ENCODE measurements at regions not wholly inside any gene's neighbourhood (a gene's known extent, or its start where the extent isn't known, plus 50 kb on each side); places are given as distances from the start of the nearest gene placed in this dataset.
"Not testable (repeated sequence)": the region's sequence is repeated elsewhere in the genome, so short reads cannot be mapped to it uniquely, and the experiment has no call there.

- ChIA-PET POLR2A (no interaction called here), CTCF (no interaction called here)
- Mint-ChIP-seq H3K9me3 (peaks cover 5% of the 10 kb centered on the region), H3K27ac (no peak overlapping the region), H3K36me3 (ENCODE audit: low read depth) (no peaks in the 10 kb centered on the region), H3K4me1 (no peaks in the 10 kb centered on the region), H3K27me3 (no peaks in the 10 kb centered on the region), H3K4me3 (no peak overlapping the region)
- DNase-seq = no peak
Observed at GRCh38 chr1:177426497-177426896, 255.7 kb downstream of the BRINP2 start.

- Mint-ChIP-seq H3K36me3 (ENCODE audit: low read depth) (no peaks in the 10 kb centered on the region), H3K4me3 (no peak overlapping the region), H3K4me1 (no peaks in the 10 kb centered on the region), H3K9me3 (peaks cover 5% of the 10 kb centered on the region), H3K27me3 (no peaks in the 10 kb centered on the region), H3K27ac (no peak overlapping the region)
- CTCF ChIA-PET = no interaction called here
- no peak for DNase-seq
- POLR2A ChIA-PET = no interaction called here
Observed at GRCh38 chr1:177425199-177425598, 254.4 kb downstream of the BRINP2 start.

GRCh38 chr1:177424744-177425143, 254.0 kb downstream of the BRINP2 start:
- H3K27me3 Mint-ChIP-seq = no peaks in the 10 kb centered on the region
- CTCF ChIA-PET = no interaction called here
- no peaks in the 10 kb centered on the region for H3K4me1 Mint-ChIP-seq
- H3K4me3 Mint-ChIP-seq = no peak overlapping the region
- H3K36me3 Mint-ChIP-seq (ENCODE audit: low read depth) = no peaks in the 10 kb centered on the region
- H3K9me3 Mint-ChIP-seq = peaks cover 5% of the 10 kb centered on the region
- H3K27ac Mint-ChIP-seq = no peak overlapping the region
- POLR2A ChIA-PET = no interaction called here
- DNase-seq = no peak

GRCh38 chr1:177423090-177423489, 252.3 kb downstream of the BRINP2 start:
- Mint-ChIP-seq H3K27ac (no peak overlapping the region), H3K4me1 (no peaks in the 10 kb centered on the region), H3K36me3 (ENCODE audit: low read depth) (no peaks in the 10 kb centered on the region), H3K4me3 (no peak overlapping the region), H3K9me3 (peaks cover 5% of the 10 kb centered on the region), H3K27me3 (no peaks in the 10 kb centered on the region)
- POLR2A ChIA-PET = no interaction called here
- DNase-seq = no peak
- CTCF ChIA-PET = no interaction called here

- no peak for DNase-seq
- H3K36me3 Mint-ChIP-seq (ENCODE audit: low read depth) = no peaks in the 10 kb centered on the region
- peaks cover 7% of the 10 kb centered on the region for H3K9me3 Mint-ChIP-seq
- no peaks in the 10 kb centered on the region for H3K4me1 Mint-ChIP-seq
- POLR2A ChIA-PET = no interaction called here
- H3K27ac Mint-ChIP-seq = no peak overlapping the region
- H3K4me3 Mint-ChIP-seq = no peak overlapping the region
- H3K27me3 Mint-ChIP-seq = no peaks in the 10 kb centered on the region
- CTCF ChIA-PET = no interaction called here
Observed at GRCh38 chr1:177413982-177414596, 243.3 kb downstream of the BRINP2 start.

GRCh38 chr1:177411381-177411780, 240.6 kb downstream of the BRINP2 start:
- ChIA-PET POLR2A (no interaction called here), CTCF (no interaction called here)
- H3K36me3 Mint-ChIP-seq (ENCODE audit: low read depth) = no peaks in the 10 kb centered on the region
- H3K27ac Mint-ChIP-seq = no peak overlapping the region
- no peak for DNase-seq
- H3K9me3 Mint-ChIP-seq = peaks cover 7% of the 10 kb centered on the region
- no peaks in the 10 kb centered on the region for H3K27me3 Mint-ChIP-seq
- H3K4me3 Mint-ChIP-seq = no peak overlapping the region
- H3K4me1 Mint-ChIP-seq = no peaks in the 10 kb centered on the region

- POLR2A ChIA-PET = no interaction called here
- CTCF ChIA-PET = no interaction called here
Observed at GRCh38 chr1:177410179-177410766, 239.5 kb downstream of the BRINP2 start.

GRCh38 chr1:177406323-177406722, 235.6 kb downstream of the BRINP2 start:
- DNase-seq; POLR2A ChIA-PET; H3K36me3 Mint-ChIP-seq (ENCODE audit: low read depth); CTCF ChIA-PET; H3K27me3 Mint-ChIP-seq; H3K4me1 Mint-ChIP-seq; H3K4me3 Mint-ChIP-seq; H3K27ac Mint-ChIP-seq; H3K9me3 Mint-ChIP-seq: not testable (repeated sequence)

More at GRCh38 chr1:177410179-177410766, 239.5 kb downstream of the BRINP2 start:
- H3K4me1 Mint-ChIP-seq = no peaks in the 10 kb centered on the region
- H3K27ac Mint-ChIP-seq = no peak overlapping the region
- no peak overlapping the region for H3K4me3 Mint-ChIP-seq
- no peaks in the 10 kb centered on the region for H3K27me3 Mint-ChIP-seq
- no peak for DNase-seq
- H3K9me3 Mint-ChIP-seq = peaks cover 7% of the 10 kb centered on the region
- H3K36me3 Mint-ChIP-seq (ENCODE audit: low read depth) = no peaks in the 10 kb centered on the region

GRCh38 chr1:177392336-177392735, 221.6 kb downstream of the BRINP2 start:
- POLR2A ChIA-PET = no interaction called here
- no peak overlapping the region for H3K27ac Mint-ChIP-seq
- no peak for DNase-seq
- no peaks in the 10 kb centered on the region for H3K27me3 Mint-ChIP-seq
- H3K4me3 Mint-ChIP-seq = no peak overlapping the region
- CTCF ChIA-PET = no interaction called here
- no peaks in the 10 kb centered on the region for H3K4me1 Mint-ChIP-seq
- H3K36me3 Mint-ChIP-seq (ENCODE audit: low read depth) = no peaks in the 10 kb centered on the region
- H3K9me3 Mint-ChIP-seq = peaks cover 6% of the 10 kb centered on the region

GRCh38 chr1:177385760-177386698, 215.3 kb downstream of the BRINP2 start:
- POLR2A ChIA-PET = no interaction called here
- Mint-ChIP-seq H3K36me3 (ENCODE audit: low read depth) (no peaks in the 10 kb centered on the region), H3K4me1 (no peaks in the 10 kb centered on the region), H3K4me3 (no peak overlapping the region), H3K27ac (no peak overlapping the region), H3K9me3 (peaks cover 7% of the 10 kb centered on the region), H3K27me3 (no peaks in the 10 kb centered on the region)
- CTCF ChIA-PET = no interaction called here
- DNase-seq = no peak

GRCh38 chr1:177384461-177384860, 213.7 kb downstream of the BRINP2 start:
- Mint-ChIP-seq H3K27ac (no peak overlapping the region), H3K4me1 (no peaks in the 10 kb centered on the region), H3K9me3 (peaks cover 8% of the 10 kb centered on the region), H3K27me3 (no peaks in the 10 kb centered on the region), H3K36me3 (ENCODE audit: low read depth) (no peaks in the 10 kb centered on the region), H3K4me3 (no peak overlapping the region)
- ChIA-PET CTCF (no interaction called here), POLR2A (no interaction called here)
- DNase-seq = no peak

- H3K9me3 Mint-ChIP-seq = peaks cover 9% of the 10 kb centered on the region
- POLR2A ChIA-PET = no interaction called here
Observed at GRCh38 chr1:177383715-177384114, 213.0 kb downstream of the BRINP2 start.

GRCh38 chr1:177377866-177378265, 207.1 kb downstream of the BRINP2 start:
- Mint-ChIP-seq H3K4me3 (no peak overlapping the region), H3K27ac (no peak overlapping the region), H3K27me3 (no peaks in the 10 kb centered on the region), H3K36me3 (ENCODE audit: low read depth) (no peaks in the 10 kb centered on the region), H3K4me1 (no peaks in the 10 kb centered on the region), H3K9me3 (peaks cover 4% of the 10 kb centered on the region)
- POLR2A ChIA-PET = no interaction called here
- CTCF ChIA-PET = no interaction called here
- no peak for DNase-seq

More at GRCh38 chr1:177383715-177384114, 213.0 kb downstream of the BRINP2 start:
- DNase-seq = no peak
- Mint-ChIP-seq H3K36me3 (ENCODE audit: low read depth) (no peaks in the 10 kb centered on the region), H3K4me3 (no peak overlapping the region), H3K4me1 (no peaks in the 10 kb centered on the region), H3K27ac (no peak overlapping the region), H3K27me3 (no peaks in the 10 kb centered on the region)
- CTCF ChIA-PET = no interaction called here

GRCh38 chr1:177368255-177368654, 197.5 kb downstream of the BRINP2 start:
- POLR2A ChIA-PET = no interaction called here
- Mint-ChIP-seq H3K27me3 (no peaks in the 10 kb centered on the region), H3K4me1 (no peaks in the 10 kb centered on the region), H3K4me3 (no peak overlapping the region), H3K9me3 (no peaks in the 10 kb centered on the region), H3K27ac (no peak overlapping the region), H3K36me3 (ENCODE audit: low read depth) (no peaks in the 10 kb centered on the region)
- no peak for DNase-seq
- CTCF ChIA-PET = no interaction called here
